ENCODE measurements at regions not wholly inside any gene's neighbourhood (a gene's known extent, or its start where the extent isn't known, plus 50 kb on each side); places are given as distances from the start of the nearest gene placed in this dataset.

- no peak overlapping the region for H3K4me3 ChIP-seq (ENCODE audit: low read depth, low read length)
- TF ChIP-seq CTCF (IDR thresholded peaks at IDR 0.05; ENCODE audit: low read depth, low read length) = no peak
Measured at GRCh38 chr14:66291756-66292155, 194.4 kb upstream of the CCDC196 start.

- H3K4me3 ChIP-seq (ENCODE audit: low read depth, low read length) = no peak overlapping the region
- TF ChIP-seq CTCF (IDR thresholded peaks at IDR 0.05; ENCODE audit: low read depth, low read length) = no peak
Measured at GRCh38 chr14:66293533-66294105, 192.6 kb upstream of the CCDC196 start.

GRCh38 chr14:66295386-66295785, 190.8 kb upstream of the CCDC196 start:
- H3K4me3 ChIP-seq (ENCODE audit: low read depth, low read length) = no peak overlapping the region
- no peak for TF ChIP-seq CTCF (IDR thresholded peaks at IDR 0.05; ENCODE audit: low read depth, low read length)

- no peak for TF ChIP-seq CTCF (IDR thresholded peaks at IDR 0.05; ENCODE audit: low read depth, low read length)
- no peak overlapping the region for H3K4me3 ChIP-seq (ENCODE audit: low read depth, low read length)
Measured at GRCh38 chr14:66300886-66301285, 185.3 kb upstream of the CCDC196 start.

- no peak overlapping the region for H3K4me3 ChIP-seq (ENCODE audit: low read depth, low read length)
- no peak for TF ChIP-seq CTCF (IDR thresholded peaks at IDR 0.05; ENCODE audit: low read depth, low read length)
Measured at GRCh38 chr14:66306101-66306500, 180.1 kb upstream of the CCDC196 start.

GRCh38 chr14:66311058-66311457, 175.1 kb upstream of the CCDC196 start:
- no peak overlapping the region for H3K4me3 ChIP-seq (ENCODE audit: low read depth, low read length)
- no peak for TF ChIP-seq CTCF (IDR thresholded peaks at IDR 0.05; ENCODE audit: low read depth, low read length)

- TF ChIP-seq CTCF (IDR thresholded peaks at IDR 0.05; ENCODE audit: low read depth, low read length) = no peak
- H3K4me3 ChIP-seq (ENCODE audit: low read depth, low read length) = no peak overlapping the region
Measured at GRCh38 chr14:66311990-66312389, 174.2 kb upstream of the CCDC196 start.
